IPS-15b (cell line): ENCODE measurements at regions not wholly inside any gene's neighbourhood (a gene's known extent, or its start where the extent isn't known, plus 50 kb on each side); places are given as distances from the start of the nearest gene placed in this dataset.

ENCODE experiments used
- H3K27me3 ChIP-seq: one replicate; pipeline ENCODE4 v1.6.1; 2013; ENCODE audit warnings: low read length; ENCODE audit not compliant: control insufficient read depth, insufficient read depth
- H3K36me3 ChIP-seq: one replicate; pipeline ENCODE4 v1.6.1; 2013; ENCODE audit warnings: low read length; ENCODE audit not compliant: control insufficient read depth, insufficient read depth
- H3K4me1 ChIP-seq: one replicate; pipeline ENCODE4 v1.6.1; 2013; ENCODE audit warnings: mild to moderate bottlenecking, low read length; ENCODE audit not compliant: control insufficient read depth, insufficient read depth
- H3K4me3 ChIP-seq: one replicate; pipeline ENCODE4 v1.5.1; 2013; ENCODE audit warnings: low read depth, low read length
- H3K9ac ChIP-seq: one replicate; pipeline ENCODE4 v1.6.1; 2013; ENCODE audit warnings: low read depth, mild to moderate bottlenecking, low read length
- H3K9me3 ChIP-seq: one replicate; pipeline ENCODE4 v1.6.1; 2013; ENCODE audit warnings: mild to moderate bottlenecking, low read length; ENCODE audit not compliant: control insufficient read depth, insufficient read depth

DNA sequence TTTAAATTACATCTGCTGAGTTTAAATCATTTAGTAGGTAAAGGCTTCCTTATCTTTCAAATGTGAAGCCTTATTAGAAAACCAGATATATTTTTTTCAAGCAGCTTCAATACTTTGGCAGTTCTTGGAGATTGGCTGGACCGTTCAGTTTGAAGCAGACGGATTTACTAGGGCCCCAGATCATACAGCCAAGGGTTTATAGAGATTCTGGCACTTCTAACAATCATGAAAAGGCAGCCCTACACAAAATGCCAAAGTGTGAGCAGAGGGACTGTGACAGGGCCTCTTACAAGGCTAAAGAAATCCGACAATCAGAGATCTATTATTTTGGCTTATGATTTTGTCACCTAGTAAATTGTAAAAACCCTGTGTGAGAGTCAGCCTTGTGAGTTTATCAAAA is 162.8 kb upstream of the SLC38A2 start:
- Histone ChIP-seq H3K4me3 (no peak overlapping the region), H3K9me3 (no peaks in the 10 kb centered on the region), H3K9ac (no peak overlapping the region), H3K36me3 (no peaks in the 10 kb centered on the region), H3K27me3 (no peaks in the 10 kb centered on the region), H3K4me1 (no peaks in the 10 kb centered on the region)

GRCh38 chr12:46534327-46534840 is 161.8 kb upstream of the SLC38A2 start:
- Histone ChIP-seq H3K9me3 (no peaks in the 10 kb centered on the region), H3K4me1 (no peaks in the 10 kb centered on the region)

DNA sequence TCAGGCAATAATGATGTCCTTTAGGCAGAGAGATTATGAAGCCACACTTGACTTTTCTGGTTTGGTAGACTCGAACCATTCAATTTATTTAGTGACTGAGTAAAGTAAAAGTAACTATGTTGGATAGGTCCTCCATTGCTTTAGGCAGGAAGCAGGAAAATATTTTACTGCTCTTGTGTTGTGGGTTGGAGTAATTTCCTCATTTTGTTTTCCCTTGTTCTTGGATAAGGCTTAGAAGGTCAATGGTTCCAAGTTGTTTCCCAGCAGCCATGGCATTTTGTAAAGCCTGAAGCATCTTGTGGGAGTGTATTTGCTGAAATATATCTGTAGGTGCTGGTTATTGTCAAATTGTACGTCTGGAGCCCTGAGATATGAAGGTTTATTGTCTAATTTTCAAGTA is 161.2 kb upstream of the SLC38A2 start:
- no peaks in the 10 kb centered on the region for H3K9me3 ChIP-seq
- no peak overlapping the region for H3K4me3 ChIP-seq
- H3K27me3 ChIP-seq, result no peaks in the 10 kb centered on the region
- no peaks in the 10 kb centered on the region for H3K4me1 ChIP-seq
- H3K36me3 ChIP-seq, result no peaks in the 10 kb centered on the region
- H3K9ac ChIP-seq, result no peak overlapping the region

More at GRCh38 chr12:46534327-46534840, 161.8 kb upstream of the SLC38A2 start:
- H3K4me3 ChIP-seq, result no peak overlapping the region
- no peaks in the 10 kb centered on the region for H3K36me3 ChIP-seq
- H3K9ac ChIP-seq, result no peak overlapping the region
- no peaks in the 10 kb centered on the region for H3K27me3 ChIP-seq

GRCh38 chr12:46531804-46532203 is 159.2 kb upstream of the SLC38A2 start:
- no peaks in the 10 kb centered on the region for H3K36me3 ChIP-seq
- no peak overlapping the region for H3K9ac ChIP-seq
- no peaks in the 10 kb centered on the region for H3K9me3 ChIP-seq
- no peak overlapping the region for H3K4me3 ChIP-seq
- no peaks in the 10 kb centered on the region for H3K4me1 ChIP-seq
- no peaks in the 10 kb centered on the region for H3K27me3 ChIP-seq

- no peak overlapping the region for H3K9ac ChIP-seq
- H3K27me3 ChIP-seq, result no peaks in the 10 kb centered on the region
- no peaks in the 10 kb centered on the region for H3K4me1 ChIP-seq
- H3K36me3 ChIP-seq, result no peaks in the 10 kb centered on the region
- no peak overlapping the region for H3K4me3 ChIP-seq
- no peaks in the 10 kb centered on the region for H3K9me3 ChIP-seq
Observed at GRCh38 chr12:46531059-46531785, 158.6 kb upstream of the SLC38A2 start.

GRCh38 chr12:46530373-46531056 is 157.9 kb upstream of the SLC38A2 start:
- H3K36me3 ChIP-seq, result no peaks in the 10 kb centered on the region
- H3K4me3 ChIP-seq, result no peak overlapping the region
- no peaks in the 10 kb centered on the region for H3K4me1 ChIP-seq
- no peaks in the 10 kb centered on the region for H3K27me3 ChIP-seq
- no peaks in the 10 kb centered on the region for H3K9me3 ChIP-seq
- H3K9ac ChIP-seq, result no peak overlapping the region

DNA sequence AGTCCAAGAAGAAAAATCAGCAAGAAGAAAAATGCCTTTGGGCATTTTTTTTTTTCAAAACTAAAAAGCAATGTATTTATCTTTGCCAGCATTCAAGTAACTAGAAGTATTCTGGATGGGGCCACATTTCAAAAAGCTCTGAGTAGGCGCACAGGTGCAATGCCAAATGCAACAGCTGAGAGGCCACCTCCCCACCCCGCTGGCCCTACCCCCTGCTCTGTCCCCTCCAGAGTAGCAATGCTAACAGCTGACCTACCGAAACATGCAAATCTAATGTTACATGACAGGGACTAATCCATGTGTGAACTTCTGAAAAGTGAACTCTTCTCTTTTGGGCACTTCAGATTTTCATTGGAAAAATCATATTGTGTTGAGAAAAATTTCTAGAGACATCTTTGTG is 153.7 kb upstream of the SLC38A2 start:
- Histone ChIP-seq H3K9ac (no peak overlapping the region), H3K4me1 (no peaks in the 10 kb centered on the region), H3K4me3 (no peak overlapping the region), H3K36me3 (no peaks in the 10 kb centered on the region), H3K9me3 (no peaks in the 10 kb centered on the region), H3K27me3 (no peaks in the 10 kb centered on the region)

GRCh38 chr12:46524778-46525177 is 152.2 kb upstream of the SLC38A2 start:
- H3K9ac ChIP-seq, result no peak overlapping the region
- peaks cover under 1% of the 10 kb centered on the region for H3K4me1 ChIP-seq
- no peaks in the 10 kb centered on the region for H3K9me3 ChIP-seq
- no peaks in the 10 kb centered on the region for H3K36me3 ChIP-seq
- no peaks in the 10 kb centered on the region for H3K27me3 ChIP-seq
- H3K4me3 ChIP-seq, result no peak overlapping the region

DNA sequence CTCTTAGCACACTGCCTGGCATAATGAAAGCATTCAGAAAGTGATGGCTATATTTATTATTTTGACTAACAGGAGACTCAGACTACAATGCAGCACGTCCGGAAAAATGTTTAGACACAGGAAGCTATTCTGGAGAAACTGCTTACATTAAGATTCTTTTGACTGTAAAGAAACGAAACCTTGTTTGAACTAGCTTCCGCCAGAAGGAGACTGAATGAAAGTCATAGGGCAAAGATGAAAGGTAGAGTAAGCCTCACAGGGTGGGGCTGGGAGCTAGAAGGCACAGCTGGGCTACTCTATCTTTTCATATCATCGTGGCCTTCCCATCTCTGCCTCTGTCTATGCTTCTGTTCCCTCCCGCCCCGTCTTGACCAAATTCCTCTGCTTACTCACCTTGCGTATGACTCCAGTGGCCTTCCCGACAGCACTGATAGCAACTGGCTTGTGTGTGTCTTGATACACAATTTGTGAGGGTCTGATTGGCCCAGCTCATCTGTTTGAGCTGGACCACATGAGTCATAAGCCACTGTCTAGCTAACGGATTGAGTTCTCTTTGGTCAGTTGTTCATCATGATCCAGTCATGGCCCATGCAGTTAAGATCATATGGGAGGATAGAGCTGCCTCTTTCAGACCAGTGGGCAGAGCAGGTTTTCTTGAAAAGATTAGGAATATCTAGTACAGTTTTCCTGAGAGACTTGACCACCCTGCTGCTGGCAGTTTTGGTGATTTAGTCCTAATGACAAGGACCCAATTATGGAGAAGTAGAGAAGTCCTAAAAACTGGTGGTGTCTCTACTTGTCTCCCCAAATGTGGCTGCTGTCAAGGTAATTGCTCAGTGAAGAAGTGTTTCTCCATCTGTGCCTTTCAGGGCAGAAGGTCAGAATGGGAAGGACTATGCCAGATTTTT is 151.5 kb upstream of the SLC38A2 start:
- Histone ChIP-seq H3K4me1 (peaks cover 4% of the 10 kb centered on the region), H3K36me3 (no peaks in the 10 kb centered on the region), H3K27me3 (no peaks in the 10 kb centered on the region), H3K9me3 (no peaks in the 10 kb centered on the region), H3K4me3 (no peak overlapping the region), H3K9ac (no peak overlapping the region)

- Histone ChIP-seq H3K4me3 (no peak overlapping the region), H3K27me3 (no peaks in the 10 kb centered on the region), H3K9ac (no peak overlapping the region), H3K9me3 (no peaks in the 10 kb centered on the region), H3K36me3 (no peaks in the 10 kb centered on the region), H3K4me1 (peaks cover 6% of the 10 kb centered on the region)
Observed at GRCh38 chr12:46523446-46523845, 150.9 kb upstream of the SLC38A2 start.

DNA sequence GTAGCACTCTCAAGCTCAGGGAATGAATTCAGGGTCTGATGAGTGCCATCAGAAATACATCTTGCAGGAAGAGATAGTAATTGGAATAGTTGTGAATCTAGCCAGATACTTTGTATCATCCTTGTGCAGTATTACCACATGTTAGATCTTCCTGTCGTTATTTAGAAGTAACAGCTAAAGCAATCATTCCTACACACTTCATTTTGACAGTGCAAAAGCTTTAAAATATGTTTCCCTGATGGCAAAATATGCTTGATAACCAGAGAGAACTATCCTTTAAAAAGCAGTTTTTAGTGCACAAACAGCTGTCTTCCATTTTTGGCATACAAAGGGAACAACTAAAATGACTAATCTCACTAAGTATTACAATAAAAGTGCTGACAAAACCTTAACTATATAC is 149.5 kb upstream of the SLC38A2 start:
- Histone ChIP-seq H3K27me3 (no peaks in the 10 kb centered on the region), H3K9ac (no peak overlapping the region), H3K36me3 (no peaks in the 10 kb centered on the region), H3K9me3 (no peaks in the 10 kb centered on the region), H3K4me3 (no peak overlapping the region), H3K4me1 (peaks cover 6% of the 10 kb centered on the region)
